ENCODE measurements at regions not wholly inside any gene's neighbourhood (a gene's known extent, or its start where the extent isn't known, plus 50 kb on each side); places are given as distances from the start of the nearest gene placed in this dataset.

DNA sequence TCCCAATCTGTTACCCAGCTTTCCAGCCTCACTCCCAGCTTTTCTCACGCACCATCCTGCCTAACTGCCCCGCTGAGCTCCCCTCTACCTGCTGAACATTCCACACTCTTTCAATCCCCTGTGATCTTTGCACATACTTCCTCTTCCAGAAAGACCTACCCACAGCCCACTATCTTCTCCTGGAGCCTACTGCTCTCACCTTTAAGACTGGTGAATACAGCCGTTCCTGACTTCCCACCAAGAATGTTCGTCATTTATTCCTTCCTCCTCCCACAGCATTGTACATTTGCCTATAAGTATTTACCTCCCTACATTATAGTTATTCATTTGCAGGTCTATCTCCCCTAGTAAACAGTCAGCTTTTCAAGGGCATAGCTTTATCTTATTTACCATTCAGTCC, 61.9 kb upstream of the MBOAT1 start:
- TF ChIP-seq, protein P1, sequence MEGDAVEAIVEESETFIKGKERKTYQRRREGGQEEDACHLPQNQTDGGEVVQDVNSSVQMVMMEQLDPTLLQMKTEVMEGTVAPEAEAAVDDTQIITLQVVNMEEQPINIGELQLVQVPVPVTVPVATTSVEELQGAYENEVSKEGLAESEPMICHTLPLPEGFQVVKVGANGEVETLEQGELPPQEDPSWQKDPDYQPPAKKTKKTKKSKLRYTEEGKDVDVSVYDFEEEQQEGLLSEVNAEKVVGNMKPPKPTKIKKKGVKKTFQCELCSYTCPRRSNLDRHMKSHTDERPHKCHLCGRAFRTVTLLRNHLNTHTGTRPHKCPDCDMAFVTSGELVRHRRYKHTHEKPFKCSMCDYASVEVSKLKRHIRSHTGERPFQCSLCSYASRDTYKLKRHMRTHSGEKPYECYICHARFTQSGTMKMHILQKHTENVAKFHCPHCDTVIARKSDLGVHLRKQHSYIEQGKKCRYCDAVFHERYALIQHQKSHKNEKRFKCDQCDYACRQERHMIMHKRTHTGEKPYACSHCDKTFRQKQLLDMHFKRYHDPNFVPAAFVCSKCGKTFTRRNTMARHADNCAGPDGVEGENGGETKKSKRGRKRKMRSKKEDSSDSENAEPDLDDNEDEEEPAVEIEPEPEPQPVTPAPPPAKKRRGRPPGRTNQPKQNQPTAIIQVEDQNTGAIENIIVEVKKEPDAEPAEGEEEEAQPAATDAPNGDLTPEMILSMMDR (conservative IDR thresholded peaks at IDR 0.05; ENCODE audit: low read depth, low read length), result no peak
- TF ChIP-seq EZH2 (IDR thresholded peaks at IDR 0.05; ENCODE audit: low read length, unreplicated experiment) (no peak), EZH2phosphoT487 (IDR thresholded peaks at IDR 0.05; ENCODE audit: borderline replicate concordance, low read length) (no peak)
